Limb (tissue), 2 donors: ENCODE measurements at regions not wholly inside any gene's neighbourhood (a gene's known extent, or its start where the extent isn't known, plus 50 kb on each side); places are given as distances from the start of the nearest gene placed in this dataset.
A peak's percentile ranks its signal among the peaks of the same experiment; 100 is the strongest.

ENCODE experiments used
- DNase-seq, 2 donors: peaks; one replicate each; pipeline ENCODE4 v3.0.0-alpha.2; 2016; ENCODE audit errors: extremely low spot score in 2 of 2

DNA sequence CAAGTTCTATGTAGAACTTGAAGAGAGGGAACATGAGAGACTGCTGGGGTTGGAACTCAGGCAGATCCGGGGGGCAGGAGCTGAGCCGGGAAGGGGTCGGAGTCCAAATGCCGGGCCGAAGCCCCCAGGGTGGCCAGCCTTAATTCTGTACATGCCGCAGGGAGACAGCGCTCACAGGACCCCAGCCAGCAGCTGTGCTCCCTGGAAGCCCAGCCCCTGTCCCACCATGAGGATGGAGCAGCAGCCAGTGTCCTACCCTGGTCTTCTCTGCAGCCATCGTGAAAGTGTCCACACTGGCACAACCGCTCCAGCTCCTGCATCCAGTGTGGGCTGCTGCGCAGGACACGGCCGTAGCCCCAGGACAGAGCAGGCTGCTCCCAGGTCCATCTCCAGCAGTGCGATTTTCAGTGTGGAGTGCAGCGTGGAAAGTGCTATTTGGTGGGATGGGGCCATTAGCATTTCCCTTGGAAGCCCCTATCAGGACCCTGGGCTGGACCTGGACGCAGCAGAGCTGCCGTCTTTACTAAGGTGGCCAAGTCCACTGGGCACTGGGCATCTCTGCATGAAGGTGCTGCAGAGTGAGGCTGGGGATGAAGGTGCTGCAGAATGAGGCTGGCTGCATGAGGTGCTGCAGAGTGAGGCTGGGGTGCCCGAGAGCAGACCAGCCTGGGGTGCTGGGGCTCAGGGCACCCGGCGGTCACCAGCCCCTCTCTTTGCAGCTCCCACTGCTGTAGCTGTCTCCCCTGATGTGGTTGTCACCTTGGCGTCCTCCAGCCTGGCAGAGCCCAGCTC lies 737.4 kb downstream of the BRD1 start:
- no peak for DNase-seq

DNA sequence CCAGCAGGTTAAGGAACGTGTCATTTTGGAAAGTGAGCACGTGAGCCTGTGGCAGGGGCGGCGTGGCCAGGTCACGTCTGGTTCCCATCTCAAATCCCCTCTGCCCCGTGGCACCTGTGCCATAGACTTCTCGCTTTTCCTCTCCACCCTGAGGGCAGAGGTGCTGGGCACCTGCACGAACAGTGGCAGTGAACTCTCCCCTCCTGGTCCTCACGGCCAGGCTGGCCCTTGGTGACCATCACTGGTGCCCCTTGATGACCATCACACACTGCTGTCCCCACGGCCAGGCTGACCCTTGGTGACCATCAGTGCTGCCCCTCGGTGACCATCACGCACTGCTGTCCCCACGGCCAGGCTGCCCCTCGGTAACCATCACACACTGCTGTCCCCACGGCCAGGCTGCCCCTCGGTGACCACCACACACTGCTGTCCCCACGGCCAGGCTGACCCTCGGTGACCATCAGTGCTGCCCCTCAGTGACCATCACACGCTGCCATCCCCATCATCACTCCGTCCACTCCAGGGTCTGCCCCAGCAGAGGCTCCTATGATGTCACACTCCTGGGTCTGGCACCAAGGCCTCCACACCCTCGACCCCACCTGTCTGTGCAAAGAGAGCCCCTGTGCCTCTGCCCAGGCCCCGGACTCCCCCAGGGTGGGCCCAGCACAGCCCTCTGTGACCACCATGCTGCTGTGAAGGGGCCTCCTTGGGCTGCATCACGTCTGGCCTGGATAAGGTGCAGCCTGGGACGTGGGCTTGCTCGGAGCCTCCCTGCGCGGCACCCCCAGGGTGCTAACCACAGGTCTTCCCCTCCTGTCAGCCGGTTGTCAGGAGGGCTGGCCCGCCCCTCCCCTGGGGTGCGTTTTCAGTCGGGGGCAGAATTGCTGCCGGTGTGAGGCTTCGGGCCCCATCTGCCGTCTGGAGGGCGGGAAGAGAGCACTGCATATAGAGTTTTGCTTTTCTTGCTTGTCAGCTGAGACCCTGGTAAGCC lies 738.6 kb downstream of the BRD1 start:
- no peak for DNase-seq

DNA sequence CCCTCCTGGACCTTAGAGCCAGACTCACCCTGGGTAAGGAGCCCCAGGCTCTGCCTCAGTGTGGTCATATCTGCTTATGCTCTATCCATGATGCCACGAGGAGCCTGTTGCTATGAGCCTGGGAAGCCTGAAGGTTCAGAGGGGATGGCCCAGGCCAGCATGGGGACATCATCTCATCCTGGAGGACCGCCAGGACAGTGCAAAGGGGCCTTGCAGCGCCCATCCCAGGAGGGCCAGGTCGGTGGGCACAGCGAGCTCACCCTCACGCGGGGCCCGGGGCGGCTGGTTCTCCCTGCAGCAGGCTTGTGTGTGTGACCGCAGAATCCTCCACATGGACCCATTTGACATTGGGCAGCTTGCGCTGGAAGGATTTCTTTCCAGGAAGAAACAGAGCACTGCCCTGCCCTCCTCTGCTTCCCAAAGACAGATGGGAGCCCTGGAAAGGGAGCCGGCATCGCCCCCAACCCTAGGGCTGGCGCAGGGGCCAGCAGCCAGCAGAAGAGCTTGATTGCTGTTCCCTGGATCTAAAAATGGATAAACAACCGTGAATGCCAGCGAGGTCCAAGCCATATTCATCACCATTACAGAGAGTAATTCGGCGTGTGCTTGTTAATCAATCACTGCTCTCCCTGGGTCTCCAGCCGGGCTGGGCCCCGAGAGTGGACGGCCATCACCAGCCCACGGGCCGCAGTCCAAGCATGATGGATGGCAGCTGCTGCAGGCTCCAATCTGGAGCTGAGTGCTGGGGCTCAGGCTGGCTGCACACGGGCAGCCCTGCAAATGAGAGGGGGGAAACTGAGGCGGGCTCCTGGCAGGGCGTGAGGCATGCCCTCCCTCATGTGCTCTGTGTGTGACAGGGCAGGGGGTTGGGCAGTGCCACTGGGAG lies 739.7 kb downstream of the BRD1 start:
- no peak for DNase-seq

DNA sequence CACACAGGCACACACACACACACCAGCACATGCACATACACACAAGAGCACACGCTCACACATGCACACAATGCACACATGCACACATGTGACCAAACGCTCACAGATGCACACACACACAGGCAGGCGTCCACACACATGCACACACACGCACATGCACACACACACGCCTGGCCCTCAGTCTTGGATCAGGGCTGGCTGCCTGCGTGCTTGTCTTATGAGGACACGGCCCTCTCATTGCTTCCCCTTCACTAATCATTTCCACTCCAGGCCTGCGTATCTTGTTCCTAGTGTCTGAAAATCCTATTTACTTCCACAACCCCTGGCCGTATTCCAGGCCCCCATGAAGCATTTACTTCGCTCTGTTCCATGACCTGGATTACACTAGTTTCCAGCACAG lies 740.5 kb downstream of the BRD1 start:
- peak; percentile 71 to 73 for DNase-seq

DNA sequence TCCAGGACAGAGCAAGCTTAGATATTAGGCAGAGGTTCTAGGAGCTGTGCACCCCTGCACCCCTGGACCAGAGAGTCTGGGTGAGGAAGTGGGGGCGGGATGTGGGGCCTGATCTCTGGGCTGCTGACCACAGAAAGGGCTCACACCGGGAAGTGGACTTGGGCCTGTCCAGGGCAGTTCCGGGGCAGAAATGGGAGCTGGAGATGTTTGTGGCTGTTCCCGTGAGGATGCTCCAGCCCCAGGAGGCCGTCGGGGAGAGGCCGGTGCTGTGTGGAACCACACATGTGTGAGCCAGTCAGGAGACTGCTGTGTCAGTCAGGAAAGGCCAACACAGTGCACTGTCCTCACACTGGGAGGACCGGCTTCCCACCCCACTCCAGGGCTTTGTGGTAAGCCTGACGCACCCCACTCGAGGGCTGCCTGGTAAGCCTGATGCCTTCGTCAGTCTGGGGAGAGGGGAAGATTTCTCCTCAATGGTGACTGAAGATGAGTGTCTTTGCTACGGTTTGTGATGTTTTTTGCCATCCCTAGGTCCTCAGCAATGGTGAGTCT lies 741.0 kb downstream of the BRD1 start:
- DNase-seq = no peak

DNA sequence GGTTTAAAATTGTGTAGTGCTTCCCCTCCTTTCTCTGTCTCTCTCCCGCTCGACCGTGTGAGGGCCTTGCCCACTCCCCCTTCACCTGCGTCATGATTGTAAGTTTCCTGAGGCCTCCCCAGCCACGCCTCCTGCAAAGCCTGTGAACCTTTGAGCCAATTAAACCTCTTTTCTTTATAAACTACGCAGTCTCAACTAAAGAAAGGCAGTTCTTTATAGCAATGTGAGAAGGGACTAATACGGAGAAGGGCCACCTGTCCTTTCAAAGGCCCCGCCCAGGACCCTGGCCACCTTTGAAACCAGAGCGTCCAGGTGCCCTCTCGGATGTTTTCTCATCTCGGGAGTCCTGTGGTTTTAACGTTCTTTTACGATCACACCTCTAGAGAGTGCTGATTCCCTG lies 741.5 kb downstream of the BRD1 start:
- no peak for DNase-seq

DNA sequence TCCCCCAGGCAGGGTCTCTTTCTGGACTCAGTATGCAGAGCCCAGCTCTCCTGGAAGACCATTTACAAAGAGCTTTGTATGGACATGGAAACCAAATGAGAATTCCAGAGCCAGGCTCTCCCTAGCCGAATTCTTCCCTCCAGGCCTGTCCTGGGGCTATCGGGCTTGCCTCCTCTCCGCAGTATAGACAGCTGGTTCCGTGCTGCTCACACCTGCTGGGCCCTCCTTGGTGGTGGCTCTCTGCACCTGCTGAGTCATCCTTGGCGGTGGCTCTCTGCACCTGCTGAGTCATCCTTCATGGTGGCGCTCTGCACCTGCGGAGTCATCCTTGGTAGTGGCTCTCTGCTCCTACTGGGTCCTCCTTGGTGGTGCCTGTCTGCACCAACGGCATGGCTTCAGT lies 743.5 kb downstream of the BRD1 start:
- no peak for DNase-seq

DNA sequence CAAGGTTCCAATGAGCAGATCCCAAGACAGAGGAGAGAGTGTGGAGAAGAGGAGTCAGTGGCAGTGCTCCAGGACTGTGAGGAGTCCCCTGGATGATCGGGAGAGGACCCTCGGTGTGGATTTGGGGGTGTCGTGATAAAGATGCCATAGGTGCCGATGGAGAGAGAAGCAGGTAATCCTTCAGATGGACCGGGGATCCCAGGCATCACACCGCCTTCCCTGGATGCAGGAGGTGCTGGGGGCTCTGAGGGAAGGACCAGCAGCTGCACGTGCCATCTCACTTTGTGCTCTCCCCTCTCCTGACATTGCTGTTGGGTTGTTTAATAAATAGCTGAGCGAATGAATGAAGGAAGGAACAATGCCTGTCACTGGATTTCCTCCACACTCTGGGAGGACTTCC lies 744.1 kb downstream of the BRD1 start:
- no peak for DNase-seq

DNA sequence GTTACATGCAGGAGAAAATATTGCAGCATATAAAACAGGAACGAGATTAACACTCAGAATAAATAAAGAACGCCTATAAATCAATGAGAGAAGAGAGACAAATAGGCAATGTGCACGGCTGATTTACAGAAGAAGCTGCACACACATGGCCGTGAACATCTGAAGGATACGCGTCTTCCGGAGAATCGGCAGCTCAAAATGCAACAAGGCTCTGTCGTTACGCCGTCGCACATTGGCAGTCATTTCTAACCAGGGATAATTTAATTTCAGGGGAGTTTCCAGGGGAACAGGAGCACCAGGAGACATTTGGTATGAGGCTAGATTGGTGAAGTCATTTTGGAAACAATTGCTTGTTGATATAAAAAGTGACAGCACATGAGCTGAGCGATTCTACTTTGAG lies 745.2 kb downstream of the BRD1 start:
- no peak for DNase-seq

DNA sequence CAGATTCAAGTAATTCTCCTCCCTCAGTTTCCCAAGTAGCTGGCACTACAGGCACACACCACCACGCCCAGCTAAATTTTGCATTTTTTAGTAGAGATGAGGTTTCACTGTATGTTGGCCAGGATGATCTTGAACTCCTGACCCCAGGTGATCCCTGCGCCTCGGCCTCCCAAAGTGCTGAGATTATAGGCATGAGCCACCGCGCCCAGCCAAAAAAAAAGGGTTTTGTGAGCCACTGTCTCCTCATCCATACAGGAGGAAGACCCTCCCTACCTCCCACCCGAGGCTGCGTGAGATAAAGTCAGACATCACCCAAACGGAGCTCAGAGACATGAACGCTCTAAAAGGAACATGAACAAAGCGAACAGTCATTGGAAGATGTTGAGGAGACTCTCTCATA lies 745.7 kb downstream of the BRD1 start:
- DNase-seq = no peak

DNA sequence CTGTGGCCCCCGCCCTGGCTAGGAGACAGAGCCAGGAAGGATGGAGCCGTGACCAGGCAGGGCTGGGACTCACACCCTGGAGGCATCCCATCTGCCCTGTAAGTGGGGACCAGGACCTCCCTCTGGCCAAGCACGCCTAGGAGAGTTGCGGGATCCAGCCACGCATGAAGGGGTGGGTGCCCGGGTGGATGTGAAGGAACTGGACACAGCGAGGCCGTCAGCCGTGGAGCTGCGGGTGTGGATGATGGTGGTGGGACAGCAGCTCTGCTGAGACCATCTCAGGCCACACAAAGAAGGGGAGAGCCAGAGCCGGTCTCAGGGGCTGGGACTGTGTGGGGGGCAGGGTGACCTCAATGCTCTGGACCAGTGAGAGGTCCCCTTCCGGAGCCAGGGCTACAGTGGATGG lies 746.4 kb downstream of the BRD1 start:
- no peak for DNase-seq

DNA sequence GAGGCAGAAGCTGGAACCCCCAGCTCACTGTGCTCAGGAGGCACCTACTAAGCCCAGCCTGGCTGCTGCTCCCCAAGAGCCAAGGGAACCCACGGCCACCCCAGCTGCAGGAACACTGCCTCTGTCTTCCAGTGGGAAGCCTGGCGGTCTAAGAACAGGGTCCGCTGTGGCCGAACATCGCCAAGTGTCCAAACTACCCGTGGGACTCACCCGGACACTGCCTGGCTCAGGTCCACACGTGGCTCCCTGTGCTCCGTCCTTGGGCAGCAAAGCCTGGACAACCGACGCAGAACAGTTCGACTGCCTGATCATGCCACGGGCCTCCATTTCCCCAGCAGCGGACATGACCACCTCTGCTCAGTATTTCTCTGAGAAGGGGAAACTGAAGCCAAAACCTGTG lies 747.0 kb downstream of the BRD1 start:
- no peak for DNase-seq

DNA sequence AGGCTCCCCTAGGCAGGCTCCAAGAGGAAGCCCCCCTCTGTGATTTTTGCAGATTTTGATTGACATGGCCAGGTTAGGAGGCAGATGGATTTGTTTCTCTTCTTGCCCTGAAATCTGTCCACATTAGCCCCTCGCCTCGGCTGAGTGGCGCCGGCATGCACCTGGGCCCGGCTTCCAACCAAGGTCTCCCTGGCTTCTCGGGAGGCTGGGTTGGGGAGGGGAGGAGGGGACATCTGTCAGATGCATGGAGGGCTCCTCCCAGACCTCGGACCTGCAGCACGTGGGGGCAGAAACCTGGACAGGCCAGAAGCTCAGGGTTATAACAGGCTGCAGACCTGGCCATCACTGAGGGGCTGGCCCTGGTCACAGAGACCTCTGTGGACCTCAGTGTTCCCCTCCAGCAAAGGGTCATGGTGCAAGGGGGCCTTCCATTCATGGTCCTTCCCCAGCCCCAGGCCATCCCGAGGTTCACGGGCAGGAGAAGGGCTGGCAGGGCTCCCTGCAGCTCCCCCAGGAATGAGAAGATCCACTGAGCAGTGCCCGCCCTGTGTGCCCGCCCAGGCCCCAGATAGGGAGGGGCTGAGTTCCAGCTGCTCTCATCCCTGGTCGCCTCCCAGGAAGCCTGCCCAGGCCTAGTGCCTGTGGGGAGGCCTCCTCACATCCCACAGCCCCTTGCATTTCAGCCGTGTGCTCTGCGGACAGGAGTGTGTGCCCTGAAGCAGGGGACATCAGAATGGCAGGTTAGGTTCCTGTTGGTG lies 747.8 kb downstream of the BRD1 start:
- DNase-seq = no peak

DNA sequence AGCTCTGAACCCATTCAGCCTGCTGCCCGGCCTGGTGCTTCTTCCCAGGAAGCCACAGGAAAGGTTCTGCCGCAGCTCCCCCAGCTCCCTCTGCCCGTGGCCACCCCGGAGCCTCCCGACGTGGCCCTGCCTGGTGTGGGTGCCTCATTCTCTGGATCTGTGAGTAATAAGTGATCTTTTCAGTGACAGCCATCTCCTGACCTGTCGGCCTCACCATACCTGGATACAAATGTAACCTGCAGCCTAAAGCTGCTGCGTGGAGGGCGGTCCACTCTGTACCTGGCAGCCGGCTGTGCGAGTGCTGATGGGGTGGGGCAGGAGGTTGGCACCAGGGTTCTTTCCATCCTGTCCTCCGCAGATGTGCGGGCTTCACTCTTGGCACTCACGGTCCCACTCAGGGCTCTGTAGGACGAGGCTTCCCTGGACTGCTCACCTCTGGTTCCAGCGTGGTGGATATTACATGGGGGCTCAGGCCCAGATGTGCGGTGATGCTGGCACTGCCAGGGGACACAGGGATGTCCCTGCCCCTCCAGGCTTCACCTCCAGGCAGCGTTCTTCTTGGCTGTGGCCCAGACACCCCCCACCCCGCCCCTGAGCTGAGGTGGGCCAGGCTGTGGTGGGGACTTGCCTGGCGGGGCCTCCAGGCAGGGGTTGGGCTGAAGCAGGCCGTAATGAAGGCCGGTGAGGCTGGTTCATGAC lies 748.5 kb downstream of the BRD1 start:
- DNase-seq = no peak

DNA sequence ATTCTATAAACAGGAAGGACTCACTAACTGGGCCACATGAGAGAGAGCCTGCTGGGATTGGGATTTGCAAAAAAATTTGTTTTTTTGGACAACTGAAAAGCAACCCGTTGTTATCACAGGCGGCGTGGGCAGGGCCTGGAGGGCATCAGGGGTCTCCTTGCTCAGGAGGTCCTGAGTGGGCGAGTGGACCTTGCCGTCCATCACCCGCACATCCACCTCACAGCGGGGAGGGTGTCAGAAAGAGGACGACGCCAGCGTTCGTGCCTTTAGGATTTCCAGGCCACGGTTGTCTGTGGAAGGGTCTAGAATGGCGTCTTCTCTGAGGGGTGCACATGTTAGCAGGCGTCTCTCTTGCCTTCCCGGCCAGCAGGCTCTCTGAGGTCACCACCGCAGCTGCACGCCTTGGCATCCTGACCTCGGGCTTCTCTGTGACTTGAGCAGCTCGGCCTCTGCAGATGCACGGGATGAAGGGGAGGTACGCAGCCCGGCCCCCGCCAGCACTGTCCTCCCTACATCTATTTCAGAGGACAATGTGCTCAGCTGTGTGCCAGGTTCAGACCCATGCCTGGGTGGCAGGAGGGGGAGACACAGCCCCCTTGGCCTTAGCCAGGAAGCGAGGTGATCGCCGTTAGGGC lies 749.5 kb downstream of the BRD1 start:
- no peak for DNase-seq

DNA sequence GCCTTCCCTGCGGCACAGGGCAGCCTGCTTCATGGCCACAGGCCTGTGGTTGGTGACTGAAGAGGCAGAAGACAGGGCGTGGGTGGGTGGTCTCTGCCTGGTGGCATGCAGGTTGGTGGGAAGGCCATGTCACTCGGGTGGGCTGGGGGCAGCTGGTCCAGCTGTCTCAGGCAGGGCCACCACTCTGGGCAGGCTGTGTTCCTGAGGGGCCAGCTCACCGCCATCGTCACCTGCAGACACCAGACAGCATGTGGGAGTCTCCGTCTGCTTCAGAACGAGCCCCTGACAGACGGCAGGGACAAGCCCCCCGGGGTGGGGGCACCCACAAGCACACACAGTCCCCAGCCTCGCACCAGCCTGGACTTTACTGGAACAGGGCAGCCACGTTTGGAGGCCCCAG lies 750.1 kb downstream of the BRD1 start:
- DNase-seq = no peak

DNA sequence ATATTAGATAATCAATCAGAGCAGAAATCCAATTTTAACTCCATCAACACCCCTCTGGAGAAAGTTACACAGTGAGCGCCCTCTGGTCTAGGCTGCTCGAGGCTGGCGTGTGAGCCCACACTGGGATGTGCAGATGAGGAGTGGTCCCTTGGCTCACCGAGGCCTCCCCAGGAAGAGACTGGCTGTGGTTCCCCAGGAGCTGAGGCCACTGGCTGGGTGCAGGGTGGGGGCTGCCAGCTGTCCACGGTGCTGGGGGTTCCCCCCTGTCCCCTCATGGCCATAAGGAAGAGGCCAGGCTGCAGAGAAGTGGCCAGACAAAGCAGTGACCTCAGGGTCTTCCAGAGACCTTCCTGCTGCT lies 750.7 kb downstream of the BRD1 start:
- no peak for DNase-seq

DNA sequence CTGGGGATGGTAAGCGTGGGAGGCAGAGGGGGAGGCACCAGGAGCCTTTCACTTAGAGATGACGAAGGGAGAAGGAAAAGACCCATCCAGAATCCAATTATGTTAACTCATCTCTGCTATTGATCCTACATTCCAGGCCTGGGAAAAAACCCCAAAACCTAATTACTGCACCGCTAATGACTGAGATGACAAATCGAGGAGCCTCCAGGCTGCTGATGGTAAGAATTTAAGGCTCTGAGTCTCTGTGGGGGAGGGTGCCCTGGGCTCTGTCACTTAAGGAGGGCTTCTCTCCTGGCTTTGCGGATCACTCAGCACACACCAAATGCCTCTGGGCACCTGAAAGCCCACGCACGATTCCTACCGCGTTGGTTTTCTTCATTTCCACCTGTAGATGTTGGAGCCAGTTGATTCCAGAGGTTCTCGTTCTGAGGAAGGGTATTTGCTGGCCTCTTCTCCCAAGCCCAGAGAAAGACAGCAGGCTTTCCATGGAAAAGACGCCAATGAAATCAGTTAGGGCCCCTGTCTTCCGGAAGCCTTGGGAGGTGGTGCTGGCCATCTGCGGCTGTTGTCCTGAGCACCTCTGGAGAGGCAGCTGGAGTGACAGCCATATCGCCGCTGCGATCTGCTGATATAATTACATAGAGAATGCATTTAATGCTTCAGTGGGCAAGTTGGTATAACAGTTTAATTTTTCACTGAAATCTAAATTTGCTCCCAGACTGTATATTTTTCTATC lies 751.2 kb downstream of the BRD1 start:
- DNase-seq = no peak

DNA sequence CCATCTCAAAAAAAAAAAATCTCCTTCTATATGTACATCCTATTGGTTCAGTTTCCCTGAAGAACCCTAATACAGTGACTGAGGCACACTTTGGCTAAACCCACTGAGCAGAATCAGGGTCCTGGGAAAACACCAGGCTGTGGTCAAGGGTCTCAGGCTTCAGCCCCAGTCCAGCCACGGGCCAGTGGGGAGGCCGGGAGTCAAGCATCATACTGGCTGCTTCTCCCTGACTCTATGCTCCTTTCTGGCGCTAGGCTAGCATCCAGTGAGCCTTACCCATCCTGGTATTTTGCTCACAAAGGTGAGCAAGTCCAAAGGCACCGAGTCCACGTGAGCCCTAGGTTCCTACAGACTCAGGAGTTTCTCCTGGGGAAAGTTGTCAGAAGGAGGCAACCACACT lies 752.5 kb downstream of the BRD1 start:
- DNase-seq = no peak
